ENCODE measurements at regions not wholly inside any gene's neighbourhood (a gene's known extent, or its start where the extent isn't known, plus 50 kb on each side); places are given as distances from the start of the nearest gene placed in this dataset.
"Not testable (repeated sequence)": the region's sequence is repeated elsewhere in the genome, so short reads cannot be mapped to it uniquely, and the experiment has no call there.

DNA sequence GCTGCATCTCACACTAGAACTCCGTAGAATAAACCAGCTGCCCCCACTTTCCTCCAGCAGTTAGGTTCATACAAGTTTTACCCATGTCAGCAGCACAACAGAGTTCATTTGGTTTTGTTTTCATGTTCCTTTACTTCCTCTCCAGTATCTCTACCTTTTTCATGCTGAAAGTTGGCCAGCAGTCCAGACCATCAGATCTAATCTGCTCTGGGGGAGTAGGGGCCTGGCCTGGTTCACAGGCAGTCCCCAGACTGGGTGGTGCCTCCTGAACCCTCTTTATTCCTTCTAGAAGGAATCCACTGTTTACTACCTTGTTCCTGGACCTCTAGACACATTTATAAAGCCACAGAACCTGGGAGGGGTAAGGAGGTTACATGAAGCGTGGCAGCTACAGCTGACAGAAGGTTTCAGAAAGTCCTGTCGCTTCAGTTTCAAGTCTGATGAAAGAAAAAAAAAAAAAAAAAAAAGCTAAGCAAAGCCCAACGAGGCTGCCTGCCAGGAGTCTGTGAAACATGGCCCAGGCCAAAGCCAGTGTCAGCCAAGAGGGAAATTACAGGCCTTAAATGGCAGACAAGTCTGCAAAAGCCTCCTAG lies 184.6 kb upstream of the JUN start:
- DNase-seq (ENCODE audit: low read depth), result peak; percentile 76

GRCh38 chr1:58969176-58969575 lies 185.3 kb upstream of the JUN start:
- DNase-seq (ENCODE audit: low read depth), result not testable (repeated sequence)

GRCh38 chr1:58971629-58972140 lies 187.8 kb upstream of the JUN start:
- peak; percentile 76 for DNase-seq (ENCODE audit: low read depth)

DNA sequence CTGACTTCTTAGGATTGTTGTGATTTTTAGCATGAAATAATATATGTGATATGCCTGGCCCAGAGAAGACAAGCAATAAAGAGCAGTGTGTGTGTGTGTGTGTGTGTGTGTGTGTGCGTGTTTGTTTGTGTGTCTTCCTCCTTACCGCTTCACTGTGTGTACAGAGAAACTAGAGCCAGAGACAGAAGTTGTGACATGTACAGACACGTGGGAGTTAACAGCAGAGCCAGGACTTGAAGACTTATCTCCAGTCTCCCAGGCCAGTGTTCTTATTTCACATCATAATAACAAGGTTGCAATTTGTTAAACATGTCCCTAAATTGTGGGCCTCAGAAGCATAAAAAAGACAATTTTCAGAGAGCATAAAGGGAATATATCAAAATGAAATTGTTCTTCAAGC lies 192.0 kb upstream of the JUN start:
- no peak for DNase-seq (ENCODE audit: low read depth)

DNA sequence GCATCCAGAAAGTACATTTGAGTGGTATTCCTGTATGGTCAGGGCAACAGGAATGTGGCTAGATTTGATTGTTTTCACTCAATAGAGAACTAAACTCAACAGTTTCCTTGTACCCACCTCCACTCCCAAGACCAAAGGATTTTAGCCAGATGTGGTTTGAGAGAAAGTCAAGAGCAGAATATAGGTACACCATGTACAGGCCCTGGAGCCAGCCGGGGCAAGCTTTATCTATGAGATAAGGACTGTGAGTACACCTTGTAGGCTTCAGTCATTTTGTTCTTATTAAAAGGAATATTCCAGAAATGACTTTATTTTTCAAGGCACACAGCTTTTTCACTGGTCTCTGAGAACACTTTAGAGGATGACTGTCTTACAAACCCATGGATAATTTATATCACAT lies 192.4 kb upstream of the JUN start:
- DNase-seq (ENCODE audit: low read depth), result no peak

DNA sequence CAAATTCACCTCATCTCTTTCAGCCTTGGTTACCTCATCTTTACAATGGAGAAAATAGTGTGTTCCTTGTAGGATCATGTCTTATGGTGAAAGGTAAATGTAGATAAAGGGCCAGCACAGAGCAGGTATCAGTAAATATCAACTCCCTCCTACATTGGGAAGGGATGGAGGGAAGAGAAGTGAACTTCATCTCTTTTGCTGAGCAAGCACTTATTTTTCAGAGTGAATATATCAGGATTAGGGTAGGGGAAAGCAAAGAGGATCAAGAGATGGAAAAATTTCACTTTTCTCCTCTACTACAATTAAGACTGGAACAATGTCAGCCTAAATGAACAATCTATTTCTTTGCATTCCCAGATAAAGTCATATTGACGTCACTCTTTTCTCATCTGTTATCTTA lies 193.8 kb upstream of the JUN start:
- DNase-seq (ENCODE audit: low read depth), result no peak

DNA sequence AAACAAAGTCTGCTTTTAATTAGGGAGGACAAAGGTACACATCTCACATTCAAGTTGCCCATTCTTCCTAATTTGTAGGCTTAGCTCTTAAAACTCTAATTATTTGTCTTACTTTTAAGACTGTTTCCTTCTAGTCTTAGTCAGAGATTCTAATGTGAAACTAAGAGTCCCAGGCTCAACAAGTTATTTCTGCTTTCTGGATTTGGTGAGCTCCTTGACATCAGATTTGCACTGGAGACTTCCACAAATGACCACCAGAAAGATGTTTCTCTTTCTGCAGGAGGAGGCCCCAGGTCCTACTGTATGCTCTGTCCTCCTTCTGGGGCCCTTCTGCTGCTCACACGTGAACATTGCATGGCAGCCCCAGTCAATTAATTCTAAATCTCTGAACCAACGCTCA lies 194.2 kb upstream of the JUN start:
- no peak for DNase-seq (ENCODE audit: low read depth)

DNA sequence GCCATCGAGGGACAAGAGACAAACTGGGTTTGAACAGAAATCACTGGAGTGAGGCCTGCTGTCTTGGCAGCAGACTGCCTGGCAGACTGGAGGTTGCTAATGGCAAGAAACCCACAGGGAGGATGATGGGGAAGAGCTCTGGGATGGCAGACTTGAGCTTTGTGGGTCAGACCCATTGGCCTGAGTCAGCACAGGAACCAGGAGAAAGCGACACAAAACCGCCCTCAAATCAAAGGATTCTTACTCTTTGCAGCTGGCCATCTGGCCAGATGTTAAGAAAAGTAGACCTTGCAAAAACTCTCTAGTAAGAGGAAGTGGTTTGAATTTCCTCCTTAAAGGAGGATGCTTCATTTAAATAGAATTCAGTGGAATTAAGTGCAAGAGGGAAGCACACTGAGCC lies 195.2 kb upstream of the JUN start:
- peak; percentile 7 for DNase-seq (ENCODE audit: low read depth)

GRCh38 chr1:58979677-58980076 lies 195.8 kb upstream of the JUN start:
- no peak for DNase-seq (ENCODE audit: low read depth)

- DNase-seq (ENCODE audit: low read depth), result no peak
These were observed 197.5 kb upstream of the JUN start for GRCh38 chr1:58981392-58981791.

DNA sequence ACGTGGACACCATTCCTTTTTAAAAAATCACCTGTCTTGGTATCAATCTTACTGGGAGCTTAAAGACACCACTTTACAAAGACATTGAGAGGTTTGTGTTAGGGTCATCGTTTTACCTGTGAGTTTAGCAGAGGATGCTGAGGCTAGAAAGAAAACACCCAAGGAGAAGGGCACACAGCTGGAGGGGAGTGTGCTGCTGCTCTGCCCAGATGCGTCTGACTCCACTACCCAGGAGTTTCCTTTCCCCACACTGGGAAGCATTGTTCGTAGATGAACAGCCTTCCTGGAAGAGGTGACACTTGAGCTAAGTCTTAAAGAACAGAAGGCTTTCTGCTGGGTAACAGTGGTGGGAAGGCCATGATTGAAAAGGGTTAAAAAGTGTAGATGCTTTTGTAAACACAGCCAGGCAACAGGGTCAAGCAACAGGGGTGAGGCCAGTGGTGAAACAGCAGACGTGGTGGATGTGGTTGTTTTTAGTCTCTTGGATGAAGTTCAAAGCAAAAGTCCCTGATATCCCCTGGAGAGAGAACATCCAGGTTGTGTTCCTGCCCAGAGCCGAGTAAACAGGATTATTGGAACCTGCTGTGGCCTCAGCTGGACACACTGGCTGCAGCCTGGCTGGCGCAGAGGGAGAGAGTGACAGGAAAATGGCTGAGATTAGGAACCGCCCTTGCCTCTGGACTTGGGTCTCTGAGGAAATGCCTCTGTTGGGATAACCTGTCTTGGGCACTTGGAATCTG lies 198.6 kb upstream of the JUN start:
- DNase-seq (ENCODE audit: low read depth), result peak; percentile 50

DNA sequence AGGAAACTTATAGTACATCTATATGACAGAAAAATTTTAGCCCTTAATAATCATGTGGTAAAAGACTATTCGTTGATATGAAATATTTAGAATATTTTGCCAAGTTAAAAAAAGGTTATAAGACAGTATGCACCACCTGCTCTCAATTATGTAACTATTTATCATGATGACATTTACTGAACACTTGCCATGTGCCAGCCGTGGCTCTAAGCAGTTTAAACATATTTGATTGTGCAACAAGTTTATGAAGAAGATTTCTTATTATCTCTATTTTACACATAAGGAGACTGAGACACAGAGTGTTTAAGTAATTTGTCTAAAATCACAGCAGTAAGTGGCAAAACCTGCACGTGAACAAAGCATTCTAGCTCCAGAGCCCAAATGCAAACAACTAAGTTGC lies 199.3 kb upstream of the JUN start:
- no peak for DNase-seq (ENCODE audit: low read depth)

DNA sequence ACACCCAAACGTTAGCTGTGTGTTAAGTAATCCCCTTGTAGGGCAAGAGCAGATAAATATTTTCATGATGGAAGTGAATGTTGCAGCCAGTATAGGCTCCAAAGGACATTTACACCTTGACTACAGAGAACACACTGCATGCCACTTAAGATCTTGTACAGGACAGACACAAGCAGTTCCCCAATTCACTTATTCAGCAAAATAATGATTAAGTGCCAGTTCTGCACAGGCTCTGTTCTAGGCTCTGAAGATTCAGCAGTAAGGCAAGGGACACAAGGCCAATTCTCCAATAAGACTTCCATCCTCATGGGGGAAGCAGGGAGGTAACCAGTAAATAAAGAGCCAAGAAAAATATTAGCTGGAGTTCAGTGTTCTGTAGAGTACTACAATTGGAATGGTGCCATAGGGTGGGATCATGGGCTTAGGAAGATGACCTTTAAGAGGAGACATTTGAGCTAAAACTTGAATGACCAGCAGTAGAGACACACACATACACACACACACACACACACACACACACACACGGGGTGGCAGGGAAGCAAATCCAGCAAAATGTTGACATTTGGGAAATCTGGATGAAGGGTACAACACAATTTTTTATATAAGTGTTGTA lies 199.9 kb upstream of the JUN start:
- DNase-seq (ENCODE audit: low read depth), result peak; percentile 3

DNA sequence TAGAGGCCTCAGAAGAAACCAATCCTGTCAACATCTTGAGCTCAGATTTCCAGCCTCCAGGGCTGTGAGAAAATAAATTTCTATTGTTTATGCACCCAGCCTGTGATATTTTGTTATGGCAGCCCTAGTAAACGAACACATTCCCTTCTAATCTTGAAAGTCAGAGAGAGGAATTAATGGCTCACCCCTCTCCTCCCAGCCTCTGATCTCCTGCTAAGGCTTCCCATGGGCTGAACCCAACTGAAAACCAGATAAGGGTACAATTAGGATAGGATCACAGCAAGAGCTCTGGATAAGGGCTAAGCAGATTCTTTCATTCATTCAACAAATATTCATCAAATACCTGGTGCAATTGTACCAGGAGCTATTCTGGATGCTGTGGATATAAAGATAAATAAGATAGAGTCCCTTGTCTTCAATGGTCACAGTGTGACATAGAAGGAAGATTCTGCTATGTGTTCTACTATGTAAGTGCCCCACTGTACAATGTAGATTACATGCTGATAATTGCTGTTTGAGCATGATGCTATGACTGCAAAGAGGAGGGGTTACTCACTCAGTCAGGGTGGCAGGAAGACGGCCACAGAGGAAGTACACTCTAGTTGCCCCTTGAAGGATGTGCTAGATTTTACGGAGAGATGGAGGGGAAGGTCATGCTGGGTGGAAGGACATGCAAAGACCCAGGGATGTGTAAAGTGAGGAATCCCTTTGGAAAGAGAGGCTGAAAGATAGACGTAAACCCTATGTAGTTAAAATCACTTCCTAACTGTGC lies 203.3 kb upstream of the JUN start:
- no peak for DNase-seq (ENCODE audit: low read depth)

DNA sequence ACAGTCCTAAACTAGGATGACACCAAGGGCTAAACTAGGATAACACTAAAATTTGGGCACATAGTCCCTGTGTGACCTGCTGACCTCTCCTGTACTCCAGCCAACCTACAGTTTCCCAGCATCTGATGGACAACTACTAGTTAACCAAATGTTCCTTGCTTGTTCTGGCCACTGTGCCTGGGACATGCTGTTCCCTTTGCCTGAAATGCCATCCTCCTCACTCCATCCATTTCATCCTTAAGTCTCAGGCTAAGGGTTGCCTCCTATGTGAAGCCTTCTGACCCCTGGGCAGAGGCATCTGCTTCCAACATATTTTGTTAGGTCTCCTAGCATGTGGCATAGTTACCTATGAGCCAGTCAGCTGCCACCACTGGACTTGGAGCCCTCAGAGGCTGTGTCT lies 204.9 kb upstream of the JUN start:
- DNase-seq (ENCODE audit: low read depth), result no peak

DNA sequence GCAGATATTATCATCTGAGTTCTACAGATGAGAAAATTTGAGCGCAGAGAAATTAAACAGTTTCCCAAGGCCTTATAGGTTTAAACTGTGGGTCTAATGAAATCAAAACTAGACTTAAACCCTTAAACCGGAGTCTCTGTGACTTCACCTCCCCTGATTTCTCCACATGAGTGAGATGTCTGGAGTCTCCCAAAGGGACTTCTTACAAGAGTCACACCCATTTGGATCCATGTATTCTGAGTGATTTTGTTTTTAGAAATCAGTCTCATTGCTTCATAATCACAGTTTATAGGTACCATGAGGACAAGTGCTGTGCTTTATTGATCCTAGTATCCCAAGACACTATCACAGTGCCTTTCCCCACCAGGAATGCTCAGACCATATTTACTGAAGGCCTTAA lies 206.0 kb upstream of the JUN start:
- no peak for DNase-seq (ENCODE audit: low read depth)

DNA sequence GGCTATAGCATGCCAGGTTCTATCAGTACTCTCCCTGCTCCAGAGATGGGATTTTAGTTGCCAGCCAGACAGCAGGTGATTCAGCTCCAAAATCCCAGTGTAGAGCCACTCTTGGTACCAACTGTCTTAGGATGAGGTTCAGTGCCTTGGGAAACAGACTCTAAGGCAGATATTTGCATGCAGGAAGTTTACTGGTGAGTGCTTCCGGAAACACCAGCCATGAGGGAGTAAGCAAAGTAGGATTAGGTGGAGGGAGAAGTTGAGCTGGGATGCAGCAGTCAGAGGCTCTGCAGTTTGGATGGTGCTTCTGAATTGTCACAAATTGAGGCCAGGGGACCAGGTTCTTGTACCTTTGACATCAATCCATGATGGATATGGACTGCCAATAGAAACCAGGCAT lies 207.5 kb upstream of the JUN start:
- no peak for DNase-seq (ENCODE audit: low read depth)

GRCh38 chr1:58992643-58993042 lies 208.8 kb upstream of the JUN start:
- DNase-seq (ENCODE audit: low read depth), result no peak

DNA sequence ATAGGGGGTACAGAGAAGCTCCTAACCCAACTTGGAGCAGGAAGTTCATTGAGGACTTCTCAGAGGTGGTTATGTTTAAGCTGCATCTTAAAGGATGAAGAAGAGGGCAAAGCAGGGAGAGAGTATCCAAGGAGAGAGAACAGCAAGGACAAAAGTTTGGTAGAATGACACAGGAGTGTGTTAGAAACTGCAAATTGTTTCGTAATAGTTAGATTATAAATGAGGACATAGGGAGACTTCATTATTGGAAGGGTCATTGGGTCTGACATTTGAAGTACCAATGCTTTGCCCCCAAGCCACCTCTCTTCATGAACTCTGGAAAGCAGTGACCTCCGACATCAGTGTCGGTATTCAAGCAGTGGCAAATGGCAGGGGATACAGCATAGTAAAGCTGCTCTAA lies 209.6 kb upstream of the JUN start:
- DNase-seq (ENCODE audit: low read depth), result no peak

GRCh38 chr1:58994664-58995063 lies 210.8 kb upstream of the JUN start:
- DNase-seq (ENCODE audit: low read depth), result no peak

- DNase-seq (ENCODE audit: low read depth), result peak; percentile 35
These were observed 212.7 kb upstream of the JUN start for GRCh38 chr1:58996341-58997059.

All from myocyte (in vitro differentiated cells).